CD14-positive monocyte (primary cell): ENCODE measurements at regions not wholly inside any gene's neighbourhood (a gene's known extent, or its start where the extent isn't known, plus 50 kb on each side); places are given as distances from the start of the nearest gene placed in this dataset.

ENCODE experiments used
- DNase-seq, 3 donors: peaks; one replicate each; pipeline ENCODE4 v3.0.0-alpha.2; 2011 to 2022
- H2AFZ ChIP-seq: 2 replicates; pipeline ENCODE4 v1.6.0; 2012; ENCODE audit warnings: mild to moderate bottlenecking, low read depth, low read length, inconsistent platforms; ENCODE audit not compliant: insufficient read depth, poor library complexity, severe bottlenecking
- H3K27ac ChIP-seq, 2 donors: 1 replicate in 1 of 2; 2 replicates in 1 of 2; pipeline ENCODE4 v1.5.1; 2012 to 2013; ENCODE audit warnings: low read length in 2 of 2, control low read depth in 1 of 2, inconsistent platforms in 1 of 2, low read depth in 1 of 2, mild to moderate bottlenecking in 1 of 2
- H3K27me3 ChIP-seq, 2 donors: one replicate each; pipeline versions ENCODE4 v1.6.0 to v1.6.1; 2011 to 2013; ENCODE audit warnings: low read length in 2 of 2; ENCODE audit not compliant: control insufficient read depth in 2 of 2, insufficient read depth in 2 of 2
- H3K36me3 ChIP-seq, 2 donors: replicated peaks in 1 of 2; 1 replicate in 1 of 2; 2 replicates in 1 of 2; pipeline versions ENCODE4 v1.5.1 to v1.6.1; 2012 to 2013; ENCODE audit warnings: low read length in 2 of 2, control low read depth in 1 of 2, inconsistent platforms in 1 of 2, mild to moderate bottlenecking in 1 of 2; ENCODE audit not compliant: insufficient read depth in 2 of 2, control insufficient read depth in 1 of 2
- H3K4me1 ChIP-seq, 2 donors: 1 replicate in 1 of 2; 2 replicates in 1 of 2; pipeline versions ENCODE4 v1.5.1 to v1.6.1; 2012 to 2013; ENCODE audit warnings: low read length in 2 of 2, control low read depth in 1 of 2, inconsistent platforms in 1 of 2, mild to moderate bottlenecking in 1 of 2, moderate library complexity in 1 of 2; ENCODE audit not compliant: insufficient read depth in 2 of 2, control insufficient read depth in 1 of 2
- H3K4me2 ChIP-seq: replicated peaks from 2 replicates; pipeline ENCODE3; 2012; ENCODE audit warnings: low read length, moderate library complexity, mild to moderate bottlenecking; ENCODE audit not compliant: poor library complexity, severe bottlenecking; ENCODE audit errors: extremely low read depth
- H3K4me3 ChIP-seq, 3 experiments: fragments of 200-600 bp in 1 of 3; sonication (generic) in 1 of 3; replicated peaks in 1 of 3; 1 replicate in 2 of 3; 2 replicates in 1 of 3; pipeline ENCODE4 v1.5.1; 2011 to 2013; ENCODE audit warnings: low read length in 3 of 3, mild to moderate bottlenecking in 3 of 3, control low read depth in 2 of 3, low read depth in 2 of 3, inconsistent platforms in 1 of 3, moderate library complexity in 1 of 3
- H3K79me2 ChIP-seq: 2 replicates; pipeline ENCODE4 v1.6.0; 2012; ENCODE audit warnings: mild to moderate bottlenecking, control low read depth, inconsistent platforms, low read length, moderate library complexity; ENCODE audit not compliant: insufficient read depth
- H3K9ac ChIP-seq: 2 replicates; pipeline ENCODE4 v1.6.0; 2017; ENCODE audit warnings: low read length, mild to moderate bottlenecking; ENCODE audit not compliant: insufficient read depth, poor library complexity, severe bottlenecking
- H3K9me3 ChIP-seq, 2 donors: replicated peaks in 1 of 2; 1 replicate in 1 of 2; 2 replicates in 1 of 2; pipeline versions ENCODE4 v1.5.1 to v1.6.1; 2012 to 2013; ENCODE audit warnings: low read length in 2 of 2, control low read depth in 1 of 2; ENCODE audit not compliant: control insufficient read depth in 1 of 2, insufficient read depth in 1 of 2
- H4K20me1 ChIP-seq: 2 replicates; pipeline ENCODE4 v1.6.0; 2012; ENCODE audit warnings: mild to moderate bottlenecking, low read length, control low read depth, moderate library complexity; ENCODE audit not compliant: insufficient read depth
- H3K27ac Mint-ChIP-seq, 7 donors: one replicate each; pipeline ENCODE4 v1.8.0; 2020; ENCODE audit warnings: mild to moderate bottlenecking in 7 of 7, mixed read lengths in 7 of 7, moderate library complexity in 6 of 7, inconsistent platforms in 2 of 7
- H3K27me3 Mint-ChIP-seq, 3 donors: one replicate each; pipeline ENCODE4 v1.8.0; 2021 to 2022; ENCODE audit warnings: low read depth in 3 of 3, mild to moderate bottlenecking in 3 of 3, mixed read lengths in 3 of 3, moderate library complexity in 3 of 3, inconsistent platforms in 1 of 3
- H3K36me3 Mint-ChIP-seq, 2 donors: one replicate each; pipeline ENCODE4 v1.8.0; 2020; ENCODE audit warnings: mixed read lengths in 2 of 2, inconsistent platforms in 1 of 2, mild to moderate bottlenecking in 1 of 2
- H3K4me1 Mint-ChIP-seq: one replicate; pipeline ENCODE4 v1.8.0; 2020; ENCODE audit warnings: mild to moderate bottlenecking, mixed read lengths
- H3K4me3 Mint-ChIP-seq, 2 donors: one replicate each; pipeline ENCODE4 v1.8.0; 2020; ENCODE audit warnings: mild to moderate bottlenecking in 2 of 2, mixed read lengths in 2 of 2, moderate library complexity in 1 of 2
- H3K9me3 Mint-ChIP-seq, 7 donors: one replicate each; pipeline ENCODE4 v1.8.0; 2020 to 2022; ENCODE audit warnings: mixed read lengths in 7 of 7, mild to moderate bottlenecking in 6 of 7, moderate library complexity in 6 of 7, inconsistent platforms in 2 of 7
- WGBS: methylation state at CpG from one replicate; pipeline ENCODE4 v1.1.5; 2013; ENCODE audit warnings: missing lambda C conversion rate; ENCODE audit not compliant: insufficient coverage; 5-methylcytosine and 5-hydroxymethylcytosine counted together
- intact Hi-C, 2 donors: fragments of 100-400 bp; cut with micrococcal nuclease; formaldehyde crosslinking; loops; one replicate each; pipeline versions ENCODE4 v1.15.0 to v1.15.1; 2023
- TF ChIP-seq, protein P1 (sequence below): fragments of 200-600 bp; IDR thresholded peaks from one replicate; pipeline ENCODE4 v1.8.0; 2022; ENCODE audit warnings: antibody characterized with exemption, mild to moderate bottlenecking

DNA sequence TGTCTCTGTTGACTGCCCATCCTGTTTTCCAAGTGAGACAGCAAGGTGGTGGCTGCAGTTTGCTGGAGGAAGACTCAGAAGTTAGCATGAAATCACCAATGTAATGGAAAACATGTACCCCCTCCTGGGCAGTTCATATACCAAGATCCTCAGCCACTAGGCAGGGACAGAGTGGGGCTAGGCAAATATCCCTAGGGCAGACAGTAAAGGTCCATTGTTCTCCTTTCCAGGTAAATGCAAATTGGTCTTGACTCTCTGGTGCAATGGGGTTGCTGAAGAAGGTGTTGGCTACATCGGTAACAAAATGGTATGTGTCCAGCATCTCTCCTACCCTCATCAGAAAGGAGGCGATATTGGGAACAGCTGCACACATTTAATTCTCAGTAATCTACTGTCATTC lies 233.6 kb upstream of the SOX4 start:
- no peaks in the 10 kb centered on the region for H3K27me3 ChIP-seq
- Mint-ChIP-seq H3K27ac (no peak overlapping the region), H3K27me3 (peaks cover 0 to 2% (median under 1%) of the 10 kb centered on the region in 3 donors), H3K4me3 (no peak overlapping the region), H3K36me3 (no peaks in the 10 kb centered on the region), H3K9me3 (peaks cover 3 to 13% (median 9%) of the 10 kb centered on the region in 7 donors), H3K4me1 (no peaks in the 10 kb centered on the region)
- intact Hi-C loops, result no loop called here
- H3K36me3 ChIP-seq, result no peaks in the 10 kb centered on the region
- H4K20me1 ChIP-seq, result no peaks in the 10 kb centered on the region
- no peak overlapping the region for H3K4me3 ChIP-seq
- H3K27ac ChIP-seq, result no peak overlapping the region
- H3K4me1 ChIP-seq, result no peaks in the 10 kb centered on the region
- H3K9ac ChIP-seq, result no peak overlapping the region
- no peak for DNase-seq
- peaks cover 4 to 19% of the 10 kb centered on the region in 2 donors for H3K9me3 ChIP-seq
- WGBS, result 80% methylated on average over 1 of the region's 2 CpGs
- TF ChIP-seq, protein P1, sequence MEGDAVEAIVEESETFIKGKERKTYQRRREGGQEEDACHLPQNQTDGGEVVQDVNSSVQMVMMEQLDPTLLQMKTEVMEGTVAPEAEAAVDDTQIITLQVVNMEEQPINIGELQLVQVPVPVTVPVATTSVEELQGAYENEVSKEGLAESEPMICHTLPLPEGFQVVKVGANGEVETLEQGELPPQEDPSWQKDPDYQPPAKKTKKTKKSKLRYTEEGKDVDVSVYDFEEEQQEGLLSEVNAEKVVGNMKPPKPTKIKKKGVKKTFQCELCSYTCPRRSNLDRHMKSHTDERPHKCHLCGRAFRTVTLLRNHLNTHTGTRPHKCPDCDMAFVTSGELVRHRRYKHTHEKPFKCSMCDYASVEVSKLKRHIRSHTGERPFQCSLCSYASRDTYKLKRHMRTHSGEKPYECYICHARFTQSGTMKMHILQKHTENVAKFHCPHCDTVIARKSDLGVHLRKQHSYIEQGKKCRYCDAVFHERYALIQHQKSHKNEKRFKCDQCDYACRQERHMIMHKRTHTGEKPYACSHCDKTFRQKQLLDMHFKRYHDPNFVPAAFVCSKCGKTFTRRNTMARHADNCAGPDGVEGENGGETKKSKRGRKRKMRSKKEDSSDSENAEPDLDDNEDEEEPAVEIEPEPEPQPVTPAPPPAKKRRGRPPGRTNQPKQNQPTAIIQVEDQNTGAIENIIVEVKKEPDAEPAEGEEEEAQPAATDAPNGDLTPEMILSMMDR, result no peak
- no peak overlapping the region for H2AFZ ChIP-seq
- no peak overlapping the region for H3K4me2 ChIP-seq
- H3K79me2 ChIP-seq, result no peaks in the 10 kb centered on the region

DNA sequence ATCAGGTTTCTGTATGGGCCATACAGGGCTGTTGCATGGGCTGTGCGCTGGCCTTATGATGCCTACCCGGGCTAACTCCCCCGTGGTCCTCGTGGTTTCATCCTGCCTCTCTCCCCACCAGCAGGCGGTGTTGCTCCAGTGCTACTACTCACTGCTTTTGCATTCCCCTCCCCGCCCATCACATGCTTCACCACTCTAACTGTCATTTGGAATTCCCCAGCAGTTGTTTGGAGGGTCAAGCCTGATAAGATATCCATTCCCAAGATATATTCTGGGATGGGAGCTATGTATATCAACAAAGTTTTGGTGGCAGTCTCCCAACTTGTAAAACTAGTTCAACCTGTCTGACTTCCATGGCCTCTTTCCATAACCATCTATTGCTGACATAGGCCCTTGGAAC lies 233.2 kb upstream of the SOX4 start:
- WGBS, result 83% methylated on average over 5 of the region's 6 CpGs
- no peak overlapping the region for H3K27ac Mint-ChIP-seq

More for the DNA sequence above, 233.2 kb upstream of the SOX4 start:
- Histone ChIP-seq H3K79me2 (no peaks in the 10 kb centered on the region), H2AFZ (no peak overlapping the region), H3K36me3 (no peaks in the 10 kb centered on the region), H4K20me1 (no peaks in the 10 kb centered on the region), H3K9me3 (peaks cover 4 to 19% of the 10 kb centered on the region in 2 donors), H3K27me3 (no peaks in the 10 kb centered on the region), H3K9ac (no peak overlapping the region), H3K27ac (no peak overlapping the region), H3K4me1 (no peaks in the 10 kb centered on the region), H3K4me3 (no peak overlapping the region), H3K4me2 (no peak overlapping the region)
- TF ChIP-seq, protein P1, result no peak
- Mint-ChIP-seq H3K4me1 (no peaks in the 10 kb centered on the region), H3K27me3 (peaks cover 0 to 2% (median 0%) of the 10 kb centered on the region in 3 donors), H3K9me3 (peaks cover 3 to 13% (median 9%) of the 10 kb centered on the region in 7 donors), H3K4me3 (no peak overlapping the region), H3K36me3 (no peaks in the 10 kb centered on the region)
- no peak for DNase-seq
- intact Hi-C loops, result no loop called here
